NOMO-1 (cell line): ENCODE measurements at regions not wholly inside any gene's neighbourhood (a gene's known extent, or its start where the extent isn't known, plus 50 kb on each side); places are given as distances from the start of the nearest gene placed in this dataset.
"Not testable (repeated sequence)": the region's sequence is repeated elsewhere in the genome, so short reads cannot be mapped to it uniquely, and the experiment has no call there.

ENCODE experiments used
- DNase-seq, 2 experiments: peaks; one replicate each; lab custom pipeline; 2025; ENCODE audit not compliant: unreplicated experiment in 2 of 2; lab: John Stamatoyannopoulos, UW

- no peak for DNase-seq
Observed at GRCh38 chr3:89912031-89912430, 804.6 kb downstream of the EPHA3 start.

- no peak for DNase-seq
Observed at GRCh38 chr3:89923921-89924610, 816.6 kb downstream of the EPHA3 start.

- no peak for DNase-seq
Observed at GRCh38 chr3:89925976-89926375, 818.6 kb downstream of the EPHA3 start.

DNA sequence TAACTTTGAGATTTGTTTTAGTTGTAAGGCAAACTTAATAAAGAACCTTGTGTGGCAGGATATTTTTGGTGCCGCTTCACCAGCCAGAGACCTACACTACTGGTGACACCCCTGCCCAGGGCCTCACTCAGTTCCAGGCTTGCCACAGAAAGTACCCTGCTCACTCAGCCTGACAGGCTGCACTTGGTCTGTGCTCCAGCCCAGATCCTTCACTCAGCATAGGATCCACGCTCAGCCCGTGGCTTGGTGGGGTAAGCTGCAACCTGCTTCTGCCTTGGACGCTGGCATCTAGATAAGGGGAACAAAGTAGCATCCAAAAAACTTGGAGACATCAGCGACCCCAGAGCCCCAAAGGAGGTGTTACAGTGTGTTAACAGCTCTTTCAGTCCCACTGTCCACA is 825.5 kb downstream of the EPHA3 start:
- DNase-seq = no peak

GRCh38 chr3:89944461-89944860 is 837.0 kb downstream of the EPHA3 start:
- not testable (repeated sequence) for DNase-seq

DNA sequence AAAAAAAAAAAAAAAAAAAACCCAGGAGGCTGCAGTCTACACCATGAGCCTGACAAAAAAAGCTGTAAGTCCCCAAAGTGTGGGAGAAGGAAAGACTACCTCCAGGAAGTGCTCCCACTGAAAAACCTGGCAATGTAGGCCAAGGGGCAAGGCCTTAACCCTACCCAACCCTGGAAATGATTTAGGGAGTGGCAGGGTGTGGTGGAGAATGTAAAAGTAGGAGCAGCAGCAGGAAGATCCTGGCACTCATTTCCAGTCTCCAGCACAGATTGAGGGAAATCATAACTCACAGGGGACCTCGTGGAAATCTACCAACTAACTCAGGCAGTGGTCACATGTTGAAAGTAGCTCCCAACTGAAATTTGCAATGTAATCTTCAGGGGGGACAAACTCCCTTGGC is 839.5 kb downstream of the EPHA3 start:
- DNase-seq = no peak

DNA sequence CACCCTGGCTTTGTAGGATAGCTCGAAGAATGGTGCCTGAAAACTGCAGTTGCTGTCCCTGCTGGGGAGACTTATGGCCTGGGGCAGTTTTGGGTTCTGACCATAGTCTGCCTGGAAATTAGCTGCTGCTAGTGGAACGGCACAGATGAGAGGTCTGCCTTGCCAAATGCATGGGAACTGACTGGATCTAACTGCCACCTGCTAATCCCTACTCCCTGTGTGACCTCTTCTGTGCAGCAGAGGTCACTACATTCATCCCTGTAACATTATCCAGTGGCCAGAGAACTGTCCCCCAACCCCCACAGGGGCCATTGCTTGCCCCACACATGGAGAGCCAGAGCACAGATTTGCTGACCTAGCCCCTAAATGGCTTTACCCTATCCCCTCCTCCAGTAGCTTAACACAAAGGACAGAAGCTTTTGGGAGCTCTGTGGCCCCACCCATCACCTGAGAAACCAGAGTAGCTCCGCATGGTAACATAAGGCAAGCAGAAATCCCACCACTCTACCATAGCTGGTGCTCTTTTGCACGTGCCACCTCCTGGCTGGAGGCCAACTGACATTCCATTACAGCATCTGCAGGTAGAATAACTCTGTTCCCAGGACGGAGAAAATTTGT is 840.0 kb downstream of the EPHA3 start:
- DNase-seq = no peak

- no peak for DNase-seq
Observed at GRCh38 chr3:89948008-89948407, 840.6 kb downstream of the EPHA3 start.

- no peak for DNase-seq
Observed at GRCh38 chr3:89950772-89951171, 843.4 kb downstream of the EPHA3 start.

DNA sequence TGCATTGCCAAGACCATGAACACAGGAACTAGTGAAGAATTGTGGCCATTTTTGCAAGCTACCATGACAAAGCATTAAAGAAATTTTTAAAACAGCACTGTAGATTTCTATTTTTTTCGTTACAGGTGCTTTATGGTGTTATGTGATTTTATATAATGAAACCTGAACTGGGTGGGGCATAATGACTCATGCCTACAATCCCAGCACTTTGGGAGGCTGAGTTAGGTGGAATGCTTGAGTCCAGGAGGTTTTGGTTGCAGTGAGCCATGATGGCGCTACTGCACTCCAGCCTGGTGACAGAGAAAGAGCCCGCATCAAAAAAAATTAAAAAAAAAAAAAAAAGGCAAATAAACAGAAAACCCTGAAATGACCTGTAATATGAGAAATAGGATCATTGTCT is 846.7 kb downstream of the EPHA3 start:
- no peak for DNase-seq

DNA sequence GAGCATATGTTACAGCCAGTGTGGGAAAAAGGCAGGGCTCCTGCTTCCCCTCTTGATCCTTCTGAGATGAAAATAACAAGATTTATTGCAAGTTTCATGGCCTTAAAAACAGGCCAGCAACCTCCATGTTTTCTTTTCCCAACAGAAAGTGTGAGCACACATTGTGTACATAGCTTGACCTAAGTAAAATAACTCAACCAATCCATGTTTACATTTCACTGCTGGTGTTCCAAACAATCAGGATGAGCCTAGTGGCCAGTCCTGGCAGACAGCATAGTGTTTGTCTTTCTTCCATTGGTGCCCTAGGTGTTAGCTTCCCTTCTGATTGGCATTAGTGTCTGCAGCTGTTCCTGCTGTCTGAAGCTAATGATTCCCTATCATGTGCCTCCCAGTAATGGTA is 847.7 kb downstream of the EPHA3 start:
- no peak for DNase-seq

DNA sequence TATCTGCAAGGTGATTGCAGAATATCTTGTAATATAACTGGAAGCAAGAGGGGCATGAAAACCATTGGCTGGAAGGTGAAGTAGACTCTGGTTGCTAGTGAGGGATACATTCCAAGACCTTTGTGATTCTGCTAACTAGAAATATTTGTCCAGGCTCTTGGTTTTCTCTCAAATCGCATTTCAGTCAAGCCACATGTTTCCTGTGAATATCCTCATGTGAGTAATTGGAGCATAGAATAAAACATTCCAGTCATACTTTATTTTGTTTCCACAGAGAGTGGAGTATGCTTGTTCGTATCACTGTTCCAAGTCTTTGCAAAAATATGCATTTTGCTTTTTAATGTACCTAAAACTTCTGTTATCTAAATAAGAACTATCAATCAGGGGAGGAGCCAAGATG is 850.0 kb downstream of the EPHA3 start:
- no peak for DNase-seq

- DNase-seq = not testable (repeated sequence)
Observed at GRCh38 chr3:89958163-89958562, 850.7 kb downstream of the EPHA3 start.

GRCh38 chr3:89964347-89964746 is 856.9 kb downstream of the EPHA3 start:
- no peak for DNase-seq

DNA sequence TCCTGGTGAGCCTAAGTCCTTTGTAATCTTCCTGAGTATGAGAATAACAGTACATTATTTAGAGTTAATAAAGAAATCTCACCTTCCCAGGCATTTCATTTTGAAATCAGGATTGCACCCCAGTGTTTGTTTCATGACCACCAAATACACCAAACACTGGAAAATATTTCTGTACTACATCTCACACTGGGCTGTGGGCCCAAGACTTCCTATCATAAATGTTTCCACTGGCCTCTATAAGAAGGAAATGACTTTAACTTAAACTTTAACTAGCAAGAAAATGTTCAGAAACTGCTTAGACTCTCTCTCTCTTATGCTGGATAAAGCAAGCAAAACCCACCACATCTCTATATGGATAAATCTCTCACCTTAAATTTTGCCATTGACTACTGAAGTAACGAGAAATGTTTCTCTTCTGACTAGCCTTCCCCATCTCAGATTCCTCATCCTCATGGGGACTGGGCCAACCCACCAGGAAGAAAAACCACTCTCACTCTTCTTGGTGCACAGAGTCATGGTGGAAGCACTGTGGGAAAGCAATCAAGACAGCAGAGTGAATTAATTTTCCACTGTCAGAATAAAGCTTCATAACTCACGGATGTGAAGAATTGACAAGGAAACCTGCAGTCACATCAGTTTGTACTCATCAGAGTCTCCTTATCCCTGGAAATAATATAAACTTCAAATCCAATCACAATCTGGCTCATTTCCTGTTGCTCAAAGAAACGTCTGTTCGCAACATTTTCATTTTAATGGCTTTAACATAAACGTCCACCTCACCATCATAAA is 859.6 kb downstream of the EPHA3 start:
- no peak for DNase-seq

GRCh38 chr3:89971329-89971728 is 863.9 kb downstream of the EPHA3 start:
- no peak for DNase-seq

DNA sequence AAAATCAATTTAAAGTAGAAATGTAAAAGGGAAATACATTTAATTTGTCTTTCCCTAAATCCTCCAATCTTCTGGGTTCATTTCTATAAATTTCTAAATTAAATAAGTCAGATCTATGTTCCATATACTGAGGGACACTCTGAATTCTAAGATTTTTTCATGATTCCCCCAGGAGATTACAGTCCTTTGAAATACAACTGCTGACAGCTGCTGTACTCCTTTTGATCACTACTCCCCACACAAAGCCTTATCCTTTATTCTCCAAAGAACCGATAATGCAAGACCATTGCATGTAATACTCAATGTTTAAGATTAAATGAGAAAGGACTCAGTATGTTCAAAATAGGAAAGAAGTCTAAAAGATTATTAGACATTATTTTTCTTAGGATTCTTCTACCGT is 865.7 kb downstream of the EPHA3 start:
- no peak for DNase-seq

DNA sequence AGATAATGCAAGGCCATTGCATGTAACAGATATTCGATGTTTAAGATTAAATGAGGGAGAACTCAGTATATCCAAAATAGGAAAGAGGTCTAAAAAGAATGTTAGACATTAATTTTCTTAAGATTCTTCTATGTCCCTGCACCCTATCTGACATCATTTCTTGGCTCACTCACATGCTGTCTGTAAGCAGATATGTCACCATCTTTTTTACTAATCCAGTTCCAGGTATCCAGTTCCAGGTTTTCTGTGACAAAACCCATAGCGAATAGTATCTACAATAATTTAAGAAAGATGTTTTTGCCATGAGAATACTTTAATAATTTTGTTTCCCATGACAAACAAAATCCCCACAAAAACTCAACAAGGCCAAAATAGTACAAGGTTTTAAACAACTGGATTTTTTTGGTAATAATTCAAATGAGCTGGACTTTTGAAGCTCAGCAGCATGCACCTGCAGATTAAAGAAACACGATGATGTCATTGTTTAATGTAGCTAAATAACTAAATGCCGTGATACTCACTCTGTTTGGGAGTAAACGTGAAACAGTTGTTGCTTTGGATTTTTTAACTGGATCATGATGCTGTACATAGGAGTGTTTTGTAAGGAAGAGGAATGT is 867.6 kb downstream of the EPHA3 start:
- no peak for DNase-seq

DNA sequence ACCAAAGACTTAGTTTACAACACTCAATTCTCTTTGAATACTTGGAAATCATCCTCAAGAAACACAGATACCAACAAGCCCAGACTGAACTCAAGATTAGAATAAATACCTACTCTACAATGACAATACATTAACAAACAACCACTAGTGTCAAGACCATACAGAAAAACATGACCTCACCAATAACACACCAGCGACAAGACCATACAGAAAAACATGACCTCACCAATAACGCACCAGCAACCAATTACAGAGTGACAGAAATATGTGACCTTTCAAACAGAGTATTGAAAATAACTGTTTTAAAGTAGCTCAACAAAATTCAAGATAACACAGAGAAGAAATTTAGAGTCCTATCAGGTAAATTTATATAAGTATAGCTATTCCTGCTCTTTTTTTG is 876.0 kb downstream of the EPHA3 start:
- no peak for DNase-seq

- no peak for DNase-seq
Observed at GRCh38 chr3:90005281-90005847, 897.9 kb downstream of the EPHA3 start.
